Liver (tissue), 3 donors: ENCODE measurements at regions not wholly inside any gene's neighbourhood (a gene's known extent, or its start where the extent isn't known, plus 50 kb on each side); places are given as distances from the start of the nearest gene placed in this dataset.

Source experiments
- ATF3 ChIP-seq: IDR thresholded peaks from 2 replicates; pipeline ENCODE4 v1.6.1; 2016; ENCODE audit warnings: antibody characterized with exemption
- FOXA1 ChIP-seq: IDR thresholded peaks from 2 replicates; pipeline ENCODE4 v1.6.1; 2016; ENCODE audit warnings: antibody characterized with exemption
- MAX ChIP-seq: IDR thresholded peaks from 2 replicates; pipeline ENCODE4 v1.6.1; 2016; ENCODE audit warnings: antibody characterized with exemption
- REST ChIP-seq: IDR thresholded peaks from 2 replicates; pipeline ENCODE4 v1.6.1; 2016; ENCODE audit warnings: antibody characterized with exemption, mild to moderate bottlenecking
- SP1 ChIP-seq: IDR thresholded peaks from 2 replicates; pipeline ENCODE4 v1.6.1; 2018; ENCODE audit warnings: antibody characterized with exemption, mild to moderate bottlenecking
- TAF1 ChIP-seq: conservative IDR thresholded peaks from 2 replicates; pipeline ENCODE4 v1.6.1; 2016; ENCODE audit warnings: antibody characterized with exemption, mild to moderate bottlenecking
- YY1 ChIP-seq: IDR thresholded peaks from 2 replicates; pipeline ENCODE4 v1.6.1; 2016; ENCODE audit warnings: antibody characterized with exemption, mild to moderate bottlenecking
- TF ChIP-seq, protein P1 (sequence below): fragments of 150-350 bp; IDR thresholded peaks from 2 replicates; pipeline ENCODE4 v1.5.1; 2017; ENCODE audit warnings: improper control_type of control experiment, low read depth, low read length; ENCODE audit not compliant: missing input control
- donor health status: healthy.
- donor health status: healthy.

- TF ChIP-seq, protein P1, sequence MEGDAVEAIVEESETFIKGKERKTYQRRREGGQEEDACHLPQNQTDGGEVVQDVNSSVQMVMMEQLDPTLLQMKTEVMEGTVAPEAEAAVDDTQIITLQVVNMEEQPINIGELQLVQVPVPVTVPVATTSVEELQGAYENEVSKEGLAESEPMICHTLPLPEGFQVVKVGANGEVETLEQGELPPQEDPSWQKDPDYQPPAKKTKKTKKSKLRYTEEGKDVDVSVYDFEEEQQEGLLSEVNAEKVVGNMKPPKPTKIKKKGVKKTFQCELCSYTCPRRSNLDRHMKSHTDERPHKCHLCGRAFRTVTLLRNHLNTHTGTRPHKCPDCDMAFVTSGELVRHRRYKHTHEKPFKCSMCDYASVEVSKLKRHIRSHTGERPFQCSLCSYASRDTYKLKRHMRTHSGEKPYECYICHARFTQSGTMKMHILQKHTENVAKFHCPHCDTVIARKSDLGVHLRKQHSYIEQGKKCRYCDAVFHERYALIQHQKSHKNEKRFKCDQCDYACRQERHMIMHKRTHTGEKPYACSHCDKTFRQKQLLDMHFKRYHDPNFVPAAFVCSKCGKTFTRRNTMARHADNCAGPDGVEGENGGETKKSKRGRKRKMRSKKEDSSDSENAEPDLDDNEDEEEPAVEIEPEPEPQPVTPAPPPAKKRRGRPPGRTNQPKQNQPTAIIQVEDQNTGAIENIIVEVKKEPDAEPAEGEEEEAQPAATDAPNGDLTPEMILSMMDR = no peak
- TF ChIP-seq ATF3 (no peak), TAF1 (no peak), REST (no peak), MAX (no peak), YY1 (no peak), FOXA1 (no peak), SP1 (no peak)
Measured at GRCh38 chr21:16476056-16476825, 746.5 kb downstream of the USP25 start.
